Stimulated activated CD4-positive, alpha-beta T cell treated with anti-CD3 and anti-CD28 coated beads, Interleukin-1b, Interleukin-23, amount 100 ng/mL, for 4 hours (primary cell): ENCODE measurements at regions not wholly inside any gene's neighbourhood (a gene's known extent, or its start where the extent isn't known, plus 50 kb on each side); places are given as distances from the start of the nearest gene placed in this dataset.
"Not testable (repeated sequence)": the region's sequence is repeated elsewhere in the genome, so short reads cannot be mapped to it uniquely, and the experiment has no call there.

Source experiments
- DNase-seq, 2 donors: peaks; one replicate each; pipeline ENCODE4 v3.0.0-alpha.2; 2020; ENCODE audit warnings: low read depth in 2 of 2

GRCh38 chrX:4118666-4119530, 405.4 kb upstream of the PRKX start:
- DNase-seq, result no peak

- no peak for DNase-seq
These were observed 397.5 kb upstream of the PRKX start for GRCh38 chrX:4110964-4111363.

GRCh38 chrX:4094926-4095325, 381.5 kb upstream of the PRKX start:
- no peak for DNase-seq

- DNase-seq, result no peak
These were observed 377.8 kb upstream of the PRKX start for GRCh38 chrX:4091046-4091760.

- DNase-seq, result no peak
These were observed 346.4 kb upstream of the PRKX start for GRCh38 chrX:4059893-4060292.

GRCh38 chrX:4043951-4044350, 330.5 kb upstream of the PRKX start:
- DNase-seq, result no peak

- DNase-seq, result no peak
These were observed 322.4 kb upstream of the PRKX start for GRCh38 chrX:4035874-4036273.

GRCh38 chrX:4028151-4028550, 314.7 kb upstream of the PRKX start:
- no peak for DNase-seq

- no peak for DNase-seq
These were observed 291.8 kb upstream of the PRKX start for GRCh38 chrX:4005281-4005680.

GRCh38 chrX:4004822-4005221, 291.4 kb upstream of the PRKX start:
- no peak for DNase-seq

- DNase-seq, result no peak
These were observed 280.9 kb upstream of the PRKX start for GRCh38 chrX:3994315-3994714.

GRCh38 chrX:3990569-3990968, 277.1 kb upstream of the PRKX start:
- DNase-seq, result no peak

- not testable (repeated sequence) for DNase-seq
These were observed 258.8 kb upstream of the PRKX start for GRCh38 chrX:3972104-3972858.

- DNase-seq, result no peak
These were observed 255.3 kb upstream of the PRKX start for GRCh38 chrX:3968749-3969148.

GRCh38 chrX:3963980-3964379, 250.5 kb upstream of the PRKX start:
- DNase-seq, result no peak

GRCh38 chrX:3962511-3963311, 249.3 kb upstream of the PRKX start:
- no peak for DNase-seq

- DNase-seq, result no peak
These were observed 247.5 kb upstream of the PRKX start for GRCh38 chrX:3960952-3961351.

- no peak for DNase-seq
These were observed 238.4 kb upstream of the PRKX start for GRCh38 chrX:3951859-3952258.

- no peak for DNase-seq
These were observed 236.9 kb upstream of the PRKX start for GRCh38 chrX:3950373-3950772.

GRCh38 chrX:3943965-3944364, 230.5 kb upstream of the PRKX start:
- DNase-seq, result no peak

- no peak for DNase-seq
These were observed 226.7 kb upstream of the PRKX start for GRCh38 chrX:3940000-3940610.
